Fibroblast of peridontal ligament (primary cell): ENCODE measurements at regions not wholly inside any gene's neighbourhood (a gene's known extent, or its start where the extent isn't known, plus 50 kb on each side); places are given as distances from the start of the nearest gene placed in this dataset.
A peak's percentile ranks its signal among the peaks of the same experiment; 100 is the strongest.

Source experiments
- DNase-seq: peaks from one replicate; pipeline ENCODE4 v3.0.0-alpha.2; 2010; ENCODE audit errors: extremely low read depth

DNA sequence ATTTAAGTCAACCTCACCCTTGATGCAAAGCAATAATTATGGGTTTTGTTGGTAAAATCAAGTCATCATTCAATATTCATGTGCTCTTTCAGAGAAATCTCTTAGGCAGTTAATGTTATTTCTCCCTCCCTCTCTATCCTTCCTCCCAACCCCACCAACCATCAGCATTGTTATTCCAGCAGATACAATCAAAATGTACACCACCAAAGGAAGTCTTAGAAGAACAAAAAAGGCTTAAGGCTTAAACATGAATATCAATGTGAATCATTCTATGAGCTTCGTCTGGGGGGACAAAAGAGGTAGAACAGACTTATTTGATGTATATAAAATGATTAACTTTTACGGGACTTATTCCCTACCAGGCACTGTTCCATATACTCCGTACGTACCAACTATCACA lies 404.4 kb downstream of the ARHGEF28 start:
- DNase-seq: no peak

- DNase-seq: no peak
Observed at GRCh38 chr5:74028976-74029375, 403.0 kb downstream of the ARHGEF28 start.

DNA sequence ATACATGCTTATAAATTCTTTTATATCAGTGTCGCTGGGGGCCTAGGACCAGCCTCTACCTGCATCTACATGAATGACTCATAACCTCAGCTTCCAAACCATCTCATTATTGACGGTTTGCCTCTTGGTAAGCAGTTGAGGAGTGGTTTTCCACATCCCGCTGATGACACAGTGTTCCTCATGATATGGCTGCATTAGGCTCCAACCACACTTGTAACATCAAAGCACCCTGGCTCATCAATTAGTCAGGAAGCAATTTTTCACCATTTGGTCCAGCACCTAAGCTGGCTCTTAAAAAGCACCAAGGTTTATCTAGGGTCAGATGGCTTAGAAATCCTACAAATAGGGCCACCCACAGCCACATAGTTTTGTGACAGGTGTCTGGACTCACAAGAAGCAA lies 402.4 kb downstream of the ARHGEF28 start:
- DNase-seq: no peak

- no peak for DNase-seq
Observed at GRCh38 chr5:74027732-74028338, 401.8 kb downstream of the ARHGEF28 start.

- no peak for DNase-seq
Observed at GRCh38 chr5:74026310-74026709, 400.3 kb downstream of the ARHGEF28 start.

GRCh38 chr5:74021126-74021525 lies 395.1 kb downstream of the ARHGEF28 start:
- DNase-seq: no peak

GRCh38 chr5:74020503-74020902 lies 394.5 kb downstream of the ARHGEF28 start:
- no peak for DNase-seq

- no peak for DNase-seq
Observed at GRCh38 chr5:74019923-74020322, 393.9 kb downstream of the ARHGEF28 start.

- DNase-seq: peak; percentile 35
Observed at GRCh38 chr5:74017786-74018211, 391.8 kb downstream of the ARHGEF28 start.

DNA sequence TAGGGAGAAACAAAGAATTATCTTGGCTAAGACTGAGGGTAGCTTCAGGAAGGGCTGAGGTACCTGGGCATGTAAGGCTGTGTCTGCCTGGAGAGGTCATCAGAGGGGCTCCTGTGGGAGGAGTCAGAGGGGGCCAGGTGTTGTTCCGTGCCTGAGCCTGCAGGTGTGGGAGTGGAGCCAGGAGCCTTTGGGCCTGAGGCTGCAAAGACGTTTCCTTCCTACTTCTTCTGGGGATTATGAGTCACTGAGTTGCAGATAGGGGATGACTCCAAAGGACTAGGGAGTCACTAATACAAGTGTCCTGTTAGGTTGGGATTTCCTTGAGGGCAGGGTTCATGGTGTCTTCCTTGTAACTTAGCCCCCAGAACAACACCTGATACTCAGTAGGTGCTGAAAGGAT lies 391.1 kb downstream of the ARHGEF28 start:
- DNase-seq: no peak

DNA sequence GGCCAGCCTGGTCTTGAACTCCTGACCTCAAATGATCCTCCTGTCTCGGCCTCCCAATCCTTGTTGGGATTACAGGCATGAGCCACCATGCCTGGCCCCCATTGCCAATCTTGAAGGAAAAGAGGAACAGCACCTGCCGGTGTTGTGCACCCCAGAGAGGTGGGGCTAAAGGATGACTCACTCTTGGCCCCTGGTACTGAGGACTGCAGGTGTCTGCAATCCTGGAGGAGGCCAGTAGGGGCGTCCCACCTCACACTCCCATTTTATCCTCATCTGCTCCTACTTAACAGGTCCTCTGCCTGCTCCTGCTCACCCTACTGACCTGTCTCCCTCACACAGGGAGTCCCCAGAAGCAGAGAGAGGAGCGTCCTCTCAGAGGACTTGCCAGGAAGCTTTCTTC lies 390.4 kb downstream of the ARHGEF28 start:
- DNase-seq: no peak

DNA sequence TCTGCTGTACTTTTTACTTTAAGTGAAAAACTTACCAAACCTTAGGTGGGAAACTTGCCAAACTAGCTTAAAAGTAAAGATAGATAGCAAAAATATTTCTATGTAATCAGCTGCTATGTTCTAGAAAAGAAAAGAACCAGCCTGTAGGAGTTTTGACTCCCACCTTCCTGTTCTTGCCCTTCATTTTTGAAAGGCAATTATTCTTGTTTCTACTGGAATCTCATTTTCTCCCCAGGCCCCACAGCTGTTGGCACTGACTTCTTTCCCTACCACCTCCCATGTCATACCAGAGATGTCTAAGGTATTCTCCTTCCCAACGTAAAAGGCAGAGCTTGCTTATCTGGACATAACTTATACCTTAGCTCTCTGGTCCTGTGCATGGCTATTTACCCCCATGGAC lies 389.7 kb downstream of the ARHGEF28 start:
- no peak for DNase-seq

DNA sequence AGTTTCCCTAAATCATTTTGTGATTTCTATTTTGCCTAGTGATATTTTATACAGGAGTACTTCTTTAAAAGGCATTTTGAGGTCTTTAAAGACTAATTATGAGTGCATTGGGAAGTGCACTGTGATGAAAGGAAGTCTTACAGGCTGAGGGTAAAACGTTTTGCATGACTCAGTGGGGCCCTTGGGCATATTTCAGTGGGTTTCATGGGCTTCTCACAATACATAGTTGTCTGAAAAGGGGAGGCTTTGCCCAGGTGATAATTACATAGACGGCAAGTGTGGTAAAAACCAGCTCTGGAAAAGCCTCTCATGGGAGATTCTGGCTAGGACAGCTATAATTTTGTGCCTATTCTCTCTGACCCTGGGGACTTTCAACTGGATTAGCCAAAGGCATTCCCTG lies 387.2 kb downstream of the ARHGEF28 start:
- DNase-seq: no peak

DNA sequence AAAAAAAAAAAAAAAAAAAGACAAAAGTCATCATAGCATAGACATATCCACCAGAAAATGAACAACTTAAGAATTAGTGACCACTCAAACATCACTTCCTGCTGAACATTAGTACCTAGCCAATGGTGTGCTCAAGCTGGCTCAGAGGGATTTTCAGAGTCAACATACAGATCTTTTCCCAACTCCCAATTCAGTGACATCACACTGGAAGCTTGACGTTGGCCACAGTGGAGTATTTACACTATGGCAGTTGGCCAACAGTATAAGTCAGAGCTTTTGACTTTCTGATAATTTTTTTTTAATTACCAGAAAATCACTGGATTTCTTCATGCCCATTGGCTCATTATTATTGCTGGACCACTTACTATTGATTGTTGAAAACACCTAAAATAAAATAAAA lies 383.5 kb downstream of the ARHGEF28 start:
- peak; percentile 8 for DNase-seq

GRCh38 chr5:74007193-74007592 lies 381.2 kb downstream of the ARHGEF28 start:
- no peak for DNase-seq

GRCh38 chr5:73999297-73999696 lies 373.3 kb downstream of the ARHGEF28 start:
- no peak for DNase-seq

DNA sequence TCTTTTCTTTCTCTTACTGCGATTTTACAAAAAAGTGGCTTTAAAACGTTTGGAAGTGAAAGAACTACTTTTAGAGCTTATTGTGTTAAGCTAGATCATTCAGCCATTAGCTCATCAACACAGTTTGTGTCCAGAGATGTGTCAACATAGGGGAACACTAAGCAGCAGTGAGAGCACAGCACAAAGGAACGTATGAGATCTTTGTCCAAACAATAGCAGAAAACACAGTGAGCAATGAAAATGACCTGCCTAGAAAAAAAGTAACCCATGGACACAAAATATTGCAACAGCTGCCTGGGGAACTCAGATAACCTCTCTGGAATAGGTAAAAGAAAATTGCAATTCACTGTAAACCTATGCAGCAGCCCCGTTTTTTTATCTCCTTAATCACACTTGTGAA lies 372.5 kb downstream of the ARHGEF28 start:
- DNase-seq: no peak

DNA sequence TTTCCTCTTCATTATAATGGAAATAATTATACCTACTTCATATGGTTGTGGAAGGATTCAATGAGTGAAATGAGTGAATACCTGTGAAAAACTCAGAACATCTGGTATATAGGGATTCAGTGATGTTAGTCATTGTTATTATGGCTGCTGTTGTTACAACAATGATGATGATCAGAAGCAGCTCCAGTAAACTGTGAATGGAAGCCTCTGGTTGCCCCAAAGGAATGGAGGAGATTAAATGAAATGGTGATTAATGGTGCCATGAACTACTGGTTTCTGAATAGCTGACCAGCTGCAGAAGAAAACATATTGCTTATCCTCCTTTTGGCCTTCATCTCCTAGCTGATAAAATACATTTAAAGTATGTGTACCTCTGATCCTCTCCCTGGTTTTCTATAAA lies 372.0 kb downstream of the ARHGEF28 start:
- DNase-seq: no peak

DNA sequence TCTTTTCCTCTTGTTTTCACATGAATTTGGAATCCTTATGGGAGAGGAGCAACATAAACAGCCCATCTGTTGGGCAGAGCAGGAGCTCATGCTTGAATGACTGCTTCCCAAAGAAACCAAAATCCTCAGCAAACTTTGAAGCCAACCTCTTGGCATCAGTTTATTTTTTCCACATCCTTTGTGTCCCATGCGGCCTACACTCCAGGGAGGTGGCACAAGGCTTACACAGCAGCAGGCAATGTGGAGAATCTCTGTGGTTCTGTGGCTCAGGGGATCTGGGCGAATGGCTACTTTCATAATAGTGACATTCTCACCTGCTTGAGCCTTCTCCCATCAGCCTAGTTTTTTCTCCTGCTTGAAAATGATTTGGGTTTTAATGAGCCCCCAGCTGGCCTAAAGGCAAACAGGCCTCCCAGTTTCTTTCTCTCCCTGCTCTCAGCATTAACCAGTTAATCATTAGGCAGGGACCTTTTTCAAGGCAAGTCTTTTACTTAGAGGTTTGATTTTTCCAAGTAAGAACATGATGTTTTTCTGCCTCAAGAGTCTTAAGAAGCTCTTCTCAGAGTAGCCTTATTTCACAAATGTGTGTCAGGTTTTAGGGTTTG lies 370.3 kb downstream of the ARHGEF28 start:
- DNase-seq: no peak

- DNase-seq: no peak
Observed at GRCh38 chr5:73994963-73995362, 369.0 kb downstream of the ARHGEF28 start.
